Endothelial cell of umbilical vein (primary cell): ENCODE measurements at regions not wholly inside any gene's neighbourhood (a gene's known extent, or its start where the extent isn't known, plus 50 kb on each side); places are given as distances from the start of the nearest gene placed in this dataset.

Experiments
- BruUV-seq: library from RNA; stranded (reverse); fragments of 400-500 nt; replicated peaks from 2 replicates; lab custom pipeline; 2021; lab: Mats Ljungman, UMichigan
- CTCF ChIA-PET: fragments of 300-600, 350-600 bp; sonication (Branson Sonifier 250); formaldehyde crosslinking; loops from one replicate; lab custom pipeline; 2021; ENCODE audit warnings: antibody characterized with exemption, inconsistent platforms; lab: Charles Lee
- POLR2A ChIA-PET: fragments of 300-600, 350-600 bp; sonication (Branson Sonifier 250); formaldehyde crosslinking; loops from one replicate; lab custom pipeline; 2021; ENCODE audit warnings: antibody characterized with exemption, inconsistent platforms; lab: Charles Lee
- DNase-seq: peaks from one replicate; pipeline ENCODE4 v3.0.0-alpha.2; 2011; ENCODE audit warnings: low read depth, low spot score
- FAIRE-seq: peaks from 2 replicates; lab custom pipeline; 2011; peaks lifted over from hg19 to GRCh38; lab: Jason Lieb, UNC
- H2AFZ ChIP-seq: 2 replicates; pipeline ENCODE4 v1.6.0; 2012; ENCODE audit warnings: low read depth, low read length, control low read depth, inconsistent platforms
- H3K27ac ChIP-seq: 2 replicates; pipeline ENCODE4 v1.5.1; 2011; ENCODE audit warnings: low read depth, mild to moderate bottlenecking, control low read depth, low read length, moderate library complexity; ENCODE audit not compliant: insufficient read depth
- H3K27me3 ChIP-seq, 2 experiments: 2 replicates each; pipeline versions ENCODE4 v1.6.0 to v1.6.1; 2011; ENCODE audit warnings: low read length in 2 of 2, mixed read lengths in 1 of 2; ENCODE audit not compliant: control insufficient read depth in 2 of 2, insufficient read depth in 2 of 2
- H3K36me3 ChIP-seq, 2 experiments: 2 replicates in 1 of 2; 3 replicates in 1 of 2; pipeline ENCODE4 v1.5.1; 2011; ENCODE audit warnings: low read length in 2 of 2, mild to moderate bottlenecking in 1 of 2, moderate library complexity in 1 of 2; ENCODE audit not compliant: control insufficient read depth in 2 of 2, insufficient read depth in 2 of 2; ENCODE audit errors: extremely low read depth in 1 of 2
- H3K4me1 ChIP-seq: 3 replicates; pipeline ENCODE4 v1.5.1; 2011; ENCODE audit warnings: mild to moderate bottlenecking, low read length; ENCODE audit not compliant: control insufficient read depth, insufficient read depth; ENCODE audit errors: extremely low read depth
- H3K4me2 ChIP-seq: 2 replicates; pipeline ENCODE4 v1.6.1; 2011; ENCODE audit warnings: low read length, control low read depth, mixed read lengths; ENCODE audit not compliant: insufficient read depth
- H3K4me3 ChIP-seq, 3 experiments: fragments of 200-600 bp in 1 of 3; sonication (generic), shearing (Covaris generic) in 1 of 3; replicated peaks in 1 of 3; 2 replicates each; pipeline ENCODE4 v1.5.1; 2011 to 2016; ENCODE audit warnings: control low read depth in 3 of 3, low read length in 3 of 3, mild to moderate bottlenecking in 2 of 3, inconsistent platforms in 1 of 3, low read depth in 1 of 3, moderate library complexity in 1 of 3; ENCODE audit not compliant: insufficient read depth in 1 of 3
- H3K79me2 ChIP-seq: 2 replicates; pipeline ENCODE4 v1.6.0; 2012; ENCODE audit warnings: low read length, inconsistent platforms; ENCODE audit not compliant: control insufficient read depth, insufficient read depth
- H3K9ac ChIP-seq: replicated peaks from 2 replicates; pipeline ENCODE3; 2011; ENCODE audit warnings: low read length, control low read depth; ENCODE audit not compliant: insufficient read depth; ENCODE audit errors: extremely low read depth
- H3K9me1 ChIP-seq: replicated peaks from 3 replicates; pipeline ENCODE4 v1.6.0; 2011; ENCODE audit warnings: mild to moderate bottlenecking, low read length; ENCODE audit not compliant: control insufficient read depth, insufficient read depth; ENCODE audit errors: extremely low read depth
- H3K9me3 ChIP-seq: replicated peaks from 2 replicates; pipeline ENCODE4 v1.5.1; 2012; ENCODE audit warnings: low read length, inconsistent platforms; ENCODE audit not compliant: control insufficient read depth, insufficient read depth
- H4K20me1 ChIP-seq: replicated peaks from 2 replicates; pipeline ENCODE3; 2011; ENCODE audit warnings: mild to moderate bottlenecking, low read length; ENCODE audit not compliant: control insufficient read depth, insufficient read depth; ENCODE audit errors: extremely low read depth
- CTCF ChIP-seq, 2 donors: IDR thresholded peaks; 1 replicate in 1 of 2; 2 replicates in 1 of 2; pipeline ENCODE4 v1.5.1; 2011; ENCODE audit warnings: low read length in 2 of 2, mild to moderate bottlenecking in 2 of 2, moderate library complexity in 2 of 2, control low read depth in 1 of 2, inconsistent platforms in 1 of 2, low read depth in 1 of 2; ENCODE audit not compliant: insufficient read depth in 1 of 2; ENCODE audit errors: extremely low read depth in 1 of 2
- EZH2 ChIP-seq: IDR thresholded peaks from 2 replicates; pipeline ENCODE4 v1.6.1; 2012; ENCODE audit warnings: borderline replicate concordance, low read depth, mild to moderate bottlenecking, moderate library complexity, low read length, inconsistent platforms; ENCODE audit not compliant: severe bottlenecking
- FOS ChIP-seq: IDR thresholded peaks from 2 replicates; pipeline ENCODE4 v1.6.1; 2011; ENCODE audit warnings: mild to moderate bottlenecking, low read length, moderate library complexity, borderline replicate concordance; ENCODE audit not compliant: insufficient read depth
- GATA2 ChIP-seq: IDR thresholded peaks from 2 replicates; pipeline ENCODE4 v1.7.0; 2011; ENCODE audit warnings: low read depth, mild to moderate bottlenecking, moderate library complexity, mixed read lengths, low read length; ENCODE audit not compliant: insufficient read length, insufficient read depth
- JUN ChIP-seq: IDR thresholded peaks from 2 replicates; pipeline ENCODE4 v1.6.1; 2011; ENCODE audit warnings: borderline replicate concordance, low read depth; ENCODE audit not compliant: insufficient read length, insufficient read depth
- MAX ChIP-seq: IDR thresholded peaks from 2 replicates; pipeline ENCODE4 v1.6.1; 2011; ENCODE audit not compliant: insufficient read depth, insufficient read length
- MYC ChIP-seq: IDR thresholded peaks from one replicate; pipeline ENCODE4 v1.6.1; 2011; ENCODE audit warnings: mild to moderate bottlenecking, low read depth, low read length
- POLR2A ChIP-seq: IDR thresholded peaks from 2 replicates; pipeline ENCODE4 v1.6.1; 2012; ENCODE audit warnings: low read depth, mild to moderate bottlenecking, control low read depth, low read length
- POLR2AphosphoS5 ChIP-seq: IDR thresholded peaks from 2 replicates; pipeline ENCODE4 v1.6.1; 2012; ENCODE audit warnings: low read depth, mild to moderate bottlenecking, control low read depth, low read length, moderate library complexity; ENCODE audit not compliant: insufficient read depth
- dilution Hi-C: fragments of 300-500 bp; cut with MboI; formaldehyde crosslinking; loops from one replicate; pipeline ENCODE4 v1.15.0; 2019; ENCODE audit warnings: low sequenced_read_pairs; ENCODE audit not compliant: extremely low pct_ligation_motif_present
- intact Hi-C: fragments of 100-400 bp; cut with micrococcal nuclease; formaldehyde crosslinking; loops from one replicate; pipeline ENCODE4 v1.10.0; 2022

GRCh38 chr7:26584326-26584725 is 280.1 kb downstream of the SKAP2 start:
- Histone ChIP-seq H3K4me2 (no peak overlapping the region), H3K36me3 (no peaks in the 10 kb centered on the region), H4K20me1 (no peaks in the 10 kb centered on the region), H3K4me1 (no peaks in the 10 kb centered on the region), H3K9me1 (no peaks in the 10 kb centered on the region), H3K4me3 (no peak overlapping the region), H3K9me3 (no peaks in the 10 kb centered on the region), H3K79me2 (no peaks in the 10 kb centered on the region), H3K9ac (no peak overlapping the region), H3K27me3 (peaks cover 0 to 6% of the 10 kb centered on the region in 2 experiments), H2AFZ (no peak overlapping the region), H3K27ac (no peak overlapping the region)
- DNase-seq (no peak), FAIRE-seq (no peak)
- no TSS peak for BruUV-seq
- ChIA-PET CTCF (no interaction called here), POLR2A (interaction anchor here (0.6 kb wide), 1 partner anchor 38 kb away, joined by 4 read pairs; no protein-coding TSS in a partner anchor)
- no peak for TF ChIP-seq MAX
- TF ChIP-seq CTCF (IDR thresholded peaks at IDR 0.05; ENCODE audit: extremely low read depth in 1 of 2, insufficient read depth in 1 of 2, low read depth in 1 of 2, low read length in 2 of 2): no peak
- no peak for TF ChIP-seq POLR2A
- TF ChIP-seq FOS: no peak
- TF ChIP-seq GATA2: no peak
- no peak for TF ChIP-seq EZH2
- TF ChIP-seq POLR2AphosphoS5: no peak
- TF ChIP-seq JUN: no peak
- TF ChIP-seq MYC: no peak
- dilution Hi-C loops (no loop called here), intact Hi-C loops (no loop called here)
